A172 (cell line): ENCODE measurements at regions not wholly inside any gene's neighbourhood (a gene's known extent, or its start where the extent isn't known, plus 50 kb on each side); places are given as distances from the start of the nearest gene placed in this dataset.

Experiments
- DNase-seq: peaks from one replicate; pipeline ENCODE4 v3.0.0-alpha.2; 2015; ENCODE audit warnings: low spot score

GRCh38 chr6:148289153-148289552, 53.5 kb upstream of the SASH1 start:
- no peak for DNase-seq

GRCh38 chr6:148291876-148292275, 50.8 kb upstream of the SASH1 start:
- DNase-seq: no peak
